GM23338 (cell line): ENCODE measurements at regions not wholly inside any gene's neighbourhood (a gene's known extent, or its start where the extent isn't known, plus 50 kb on each side); places are given as distances from the start of the nearest gene placed in this dataset.

Experiments
- CREB1 ChIP-seq: fragments of 250-450 bp; sonication (Bioruptor Pico); IDR thresholded peaks from 2 replicates; pipeline ENCODE4 v1.5.0; 2020; ENCODE audit warnings: low read depth, mild to moderate bottlenecking, moderate library complexity
- CTCF ChIP-seq, 2 experiments: fragments of 200-600 bp in 1 of 2; sonication (generic) in 1 of 2; conservative IDR thresholded peaks; 2 replicates each; pipeline versions ENCODE4 v1.5.1 to v1.6.1; 2016 to 2017; ENCODE audit warnings: antibody characterized with exemption in 2 of 2, low read depth in 2 of 2, mild to moderate bottlenecking in 2 of 2, moderate library complexity in 1 of 2
- EZH2 ChIP-seq: fragments of 200-600 bp; sonication (generic); IDR thresholded peaks from one replicate; pipeline ENCODE4 v1.8.0; 2017; ENCODE audit warnings: antibody characterized with exemption, mild to moderate bottlenecking, low read depth; ENCODE audit not compliant: unreplicated experiment
- EZH2phosphoT487 ChIP-seq: fragments of 200-600 bp; sonication (generic); IDR thresholded peaks from one replicate; pipeline ENCODE4 v1.8.1; 2018; ENCODE audit warnings: antibody characterized with exemption; ENCODE audit not compliant: unreplicated experiment
- POLR2AphosphoS5 ChIP-seq: IDR thresholded peaks from 2 replicates; pipeline ENCODE4 v1.6.1; 2016; ENCODE audit warnings: antibody characterized with exemption, low read depth
- REST ChIP-seq: IDR thresholded peaks from one replicate; pipeline ENCODE4 v1.6.1; 2018; ENCODE audit warnings: antibody characterized with exemption; ENCODE audit not compliant: unreplicated experiment
- ZNF114 ChIP-seq: fragments of 250-450 bp; sonication (Bioruptor Pico); IDR thresholded peaks from 2 replicates; pipeline ENCODE4 v1.5.0; 2020; ENCODE audit warnings: mild to moderate bottlenecking, moderate library complexity
- TF ChIP-seq, protein P1 (sequence below): IDR thresholded peaks from 2 replicates; pipeline ENCODE4 v1.6.1; 2016; ENCODE audit warnings: antibody characterized with exemption

GRCh38 chr21:22164912-22165311 lies 1166.7 kb downstream of the NCAM2 start:
- no peak for TF ChIP-seq CTCF (conservative IDR thresholded peaks at IDR 0.05; ENCODE audit: low read depth in 2 of 2)
- TF ChIP-seq POLR2AphosphoS5: no peak
- TF ChIP-seq, protein P1, sequence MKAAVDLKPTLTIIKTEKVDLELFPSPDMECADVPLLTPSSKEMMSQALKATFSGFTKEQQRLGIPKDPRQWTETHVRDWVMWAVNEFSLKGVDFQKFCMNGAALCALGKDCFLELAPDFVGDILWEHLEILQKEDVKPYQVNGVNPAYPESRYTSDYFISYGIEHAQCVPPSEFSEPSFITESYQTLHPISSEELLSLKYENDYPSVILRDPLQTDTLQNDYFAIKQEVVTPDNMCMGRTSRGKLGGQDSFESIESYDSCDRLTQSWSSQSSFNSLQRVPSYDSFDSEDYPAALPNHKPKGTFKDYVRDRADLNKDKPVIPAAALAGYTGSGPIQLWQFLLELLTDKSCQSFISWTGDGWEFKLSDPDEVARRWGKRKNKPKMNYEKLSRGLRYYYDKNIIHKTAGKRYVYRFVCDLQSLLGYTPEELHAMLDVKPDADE: no peak
- no peak for TF ChIP-seq ZNF114 (CRISPR knock-in tag)
- no peak for TF ChIP-seq CREB1 (CRISPR knock-in tag)
- TF ChIP-seq EZH2: no peak
- no peak for TF ChIP-seq EZH2phosphoT487
- TF ChIP-seq REST: no peak
